ENCODE measurements at regions not wholly inside any gene's neighbourhood (a gene's known extent, or its start where the extent isn't known, plus 50 kb on each side); places are given as distances from the start of the nearest gene placed in this dataset.
"Not testable (repeated sequence)": the region's sequence is repeated elsewhere in the genome, so short reads cannot be mapped to it uniquely, and the experiment has no call there.

DNA sequence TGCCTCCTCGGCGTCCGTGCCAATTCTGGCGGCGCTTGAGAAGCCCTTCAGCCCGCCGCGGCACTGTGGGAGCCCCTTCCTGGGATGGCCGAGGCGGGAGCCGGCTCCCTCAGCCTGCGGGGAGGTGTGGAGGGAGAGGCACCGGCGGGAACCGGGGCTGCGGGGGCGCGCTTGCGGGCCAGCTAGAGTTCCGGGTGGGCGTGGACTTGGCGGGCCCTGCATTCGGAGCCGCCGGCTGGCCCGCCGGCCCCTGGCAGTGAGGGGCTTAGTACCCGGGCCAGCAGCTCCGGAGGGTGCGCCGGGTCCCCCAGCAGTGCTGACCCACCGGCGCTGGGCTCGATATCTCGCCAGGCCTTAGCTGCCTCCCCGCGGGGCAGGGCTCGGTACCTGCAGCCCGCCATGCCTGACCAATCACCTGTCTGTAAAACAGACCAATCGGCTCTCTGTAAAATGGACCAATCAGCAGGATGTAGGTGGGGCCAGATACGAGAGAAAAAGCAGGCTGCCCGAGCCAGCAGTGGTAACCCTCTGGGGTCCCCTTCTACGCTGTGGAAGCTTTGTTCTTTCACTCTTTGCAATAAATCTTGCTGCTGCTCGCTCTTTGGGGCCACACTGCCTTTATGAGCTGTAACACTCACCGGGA lies 76.9 kb upstream of the TCF4 start:
- TF ChIP-seq POLR2AphosphoS5 (IDR thresholded peaks at IDR 0.05; ENCODE audit: borderline replicate concordance, low read depth, low read length); EZH2 (IDR thresholded peaks at IDR 0.05); FOXP2 (optimal IDR thresholded peaks at IDR 0.05; ENCODE audit: control extremely low read depth, extremely low read length, insufficient read depth): not testable (repeated sequence)

Measured in SK-N-MC (cell line).